ENCODE measurements at regions not wholly inside any gene's neighbourhood (a gene's known extent, or its start where the extent isn't known, plus 50 kb on each side); places are given as distances from the start of the nearest gene placed in this dataset.

- TF ChIP-seq CTCF (IDR thresholded peaks at IDR 0.05; ENCODE audit: borderline replicate concordance, insufficient read depth, low read depth, low read length): no peak
- H3K4me3 ChIP-seq (ENCODE audit: low read depth, low read length): no peak overlapping the region
These were observed 190.6 kb downstream of the PTPN20 start for GRCh38 chr10:47101807-47102206.

- no peak overlapping the region for H3K4me3 ChIP-seq (ENCODE audit: low read depth, low read length)
- TF ChIP-seq CTCF (IDR thresholded peaks at IDR 0.05; ENCODE audit: borderline replicate concordance, insufficient read depth, low read depth, low read length): no peak
These were observed 192.9 kb downstream of the PTPN20 start for GRCh38 chr10:47104151-47104605.

GRCh38 chr10:47104786-47105385 lies 193.7 kb downstream of the PTPN20 start:
- no peak overlapping the region for H3K4me3 ChIP-seq (ENCODE audit: low read depth, low read length)

GRCh38 chr10:47107007-47107747 lies 192.8 kb upstream of the GDF10 start:
- no peak for TF ChIP-seq CTCF (IDR thresholded peaks at IDR 0.05; ENCODE audit: borderline replicate concordance, insufficient read depth, low read depth, low read length)

More at GRCh38 chr10:47104786-47105385, 193.7 kb downstream of the PTPN20 start:
- no peak for TF ChIP-seq CTCF (IDR thresholded peaks at IDR 0.05; ENCODE audit: borderline replicate concordance, insufficient read depth, low read depth, low read length)

GRCh38 chr10:47109906-47110305 lies 190.1 kb upstream of the GDF10 start:
- no peak for TF ChIP-seq CTCF (IDR thresholded peaks at IDR 0.05; ENCODE audit: borderline replicate concordance, insufficient read depth, low read depth, low read length)

More at GRCh38 chr10:47107007-47107747, 192.8 kb upstream of the GDF10 start:
- H3K4me3 ChIP-seq (ENCODE audit: low read depth, low read length): no peak overlapping the region

GRCh38 chr10:47111329-47111862 lies 188.6 kb upstream of the GDF10 start:
- H3K4me3 ChIP-seq (ENCODE audit: low read depth, low read length): no peak overlapping the region

More at GRCh38 chr10:47109906-47110305, 190.1 kb upstream of the GDF10 start:
- no peak overlapping the region for H3K4me3 ChIP-seq (ENCODE audit: low read depth, low read length)

More at GRCh38 chr10:47111329-47111862, 188.6 kb upstream of the GDF10 start:
- TF ChIP-seq CTCF (IDR thresholded peaks at IDR 0.05; ENCODE audit: borderline replicate concordance, insufficient read depth, low read depth, low read length): no peak
